IPS DF 19.7 (cell line): ENCODE measurements at regions not wholly inside any gene's neighbourhood (a gene's known extent, or its start where the extent isn't known, plus 50 kb on each side); places are given as distances from the start of the nearest gene placed in this dataset.

Experiments used
- DNase-seq: peaks from one replicate; pipeline ENCODE4 v3.0.0-alpha.2; 2013; ENCODE audit warnings: low read depth, low spot score

DNA sequence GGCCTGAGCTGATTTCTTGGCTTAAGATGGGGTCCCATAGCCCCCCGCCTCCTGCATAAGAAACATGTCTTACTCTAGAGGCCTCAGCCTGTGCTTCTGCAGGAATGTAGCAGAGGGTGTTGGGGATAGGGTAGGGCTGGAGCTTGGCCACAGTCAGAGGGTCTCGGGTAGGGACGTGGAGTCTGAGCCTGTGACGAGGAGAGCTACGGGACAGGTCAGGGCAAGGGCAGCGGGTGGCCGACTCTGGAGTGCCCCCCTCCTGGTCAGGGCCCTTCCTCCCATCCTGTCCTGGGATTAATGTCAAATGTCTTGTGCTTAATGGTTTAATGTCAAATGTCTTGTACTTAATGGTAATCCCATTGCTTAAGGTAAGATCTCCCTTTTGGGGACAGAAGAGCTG, 130.4 kb downstream of the GLI2 start:
- DNase-seq = no peak

DNA sequence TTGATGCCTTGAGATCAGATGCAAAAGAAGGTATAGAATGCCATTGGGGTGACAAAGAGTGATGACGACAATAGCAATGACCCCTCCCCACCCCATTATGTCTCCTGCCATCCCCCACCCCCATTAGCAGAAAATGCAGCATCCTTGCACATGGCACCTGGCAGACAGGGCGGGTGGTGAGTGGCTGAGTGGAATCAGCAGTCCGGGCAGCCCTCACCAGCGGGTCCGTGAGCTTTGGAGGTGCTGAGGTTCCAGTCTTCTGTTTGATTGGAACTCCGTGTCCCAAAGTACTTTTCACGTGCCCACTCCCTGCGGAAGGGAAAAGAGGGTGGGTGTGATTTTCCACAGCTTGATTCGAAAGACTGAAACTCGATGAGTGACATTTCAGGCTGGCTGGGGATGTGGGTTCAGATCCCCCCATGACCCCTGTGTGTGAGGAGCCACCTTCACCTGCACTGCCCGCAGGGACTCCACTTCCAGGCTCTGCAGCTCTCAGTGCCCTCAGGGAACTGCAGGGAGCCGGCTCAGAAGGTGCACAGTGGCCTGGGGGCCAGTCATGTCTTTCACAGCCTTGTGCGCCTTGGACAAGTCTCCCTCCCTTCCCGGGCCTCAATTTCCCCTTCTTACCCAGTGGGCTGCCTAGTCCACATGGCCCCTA, 130.9 kb downstream of the GLI2 start:
- DNase-seq = no peak

DNA sequence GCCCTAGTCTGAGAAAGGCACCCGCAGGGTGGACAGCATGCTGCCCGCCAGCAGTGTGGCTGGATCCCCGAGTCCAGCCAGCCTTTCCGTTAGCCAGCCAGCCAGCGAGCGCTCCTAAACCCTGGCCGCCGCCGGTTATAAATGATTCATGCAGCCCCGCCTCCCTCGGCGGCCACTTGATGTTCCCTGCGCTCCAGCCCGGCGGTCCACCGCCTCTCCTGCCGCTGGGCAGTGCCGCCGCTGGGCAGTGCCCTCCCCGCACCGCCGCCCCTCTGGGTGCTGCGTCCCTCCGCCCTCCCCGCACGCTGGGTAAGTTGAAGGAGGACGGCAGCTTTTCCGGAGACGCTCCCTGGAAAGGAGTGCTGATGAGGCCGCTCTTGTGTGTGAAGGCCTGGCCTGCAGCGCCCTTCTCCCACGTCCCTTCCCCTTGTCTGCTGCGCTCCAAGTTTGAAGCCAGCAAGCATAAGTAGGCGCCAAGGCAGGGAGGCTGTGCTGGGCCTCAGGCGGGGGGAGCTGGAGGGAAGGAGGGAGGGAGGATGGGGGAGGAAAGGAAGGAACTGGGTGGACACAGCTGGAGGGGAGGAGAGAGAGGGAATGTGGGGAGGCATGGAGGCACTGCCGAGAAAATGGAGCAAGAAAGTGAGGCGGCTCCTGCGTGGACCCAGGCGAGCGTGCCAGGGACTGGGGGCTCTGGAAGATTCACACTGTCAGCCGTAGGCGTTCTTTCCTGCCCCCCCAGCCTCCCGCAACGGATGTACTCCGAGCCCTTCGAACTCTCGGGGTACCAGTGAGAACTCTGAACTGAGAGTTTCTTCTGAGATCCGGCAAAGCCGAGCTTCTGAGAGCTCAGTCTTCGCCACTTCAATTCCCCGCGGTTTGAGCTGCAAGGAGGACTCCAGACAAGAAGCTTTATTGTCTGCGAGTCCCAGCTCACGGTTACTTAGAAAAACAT, 131.9 kb downstream of the GLI2 start:
- DNase-seq = no peak

DNA sequence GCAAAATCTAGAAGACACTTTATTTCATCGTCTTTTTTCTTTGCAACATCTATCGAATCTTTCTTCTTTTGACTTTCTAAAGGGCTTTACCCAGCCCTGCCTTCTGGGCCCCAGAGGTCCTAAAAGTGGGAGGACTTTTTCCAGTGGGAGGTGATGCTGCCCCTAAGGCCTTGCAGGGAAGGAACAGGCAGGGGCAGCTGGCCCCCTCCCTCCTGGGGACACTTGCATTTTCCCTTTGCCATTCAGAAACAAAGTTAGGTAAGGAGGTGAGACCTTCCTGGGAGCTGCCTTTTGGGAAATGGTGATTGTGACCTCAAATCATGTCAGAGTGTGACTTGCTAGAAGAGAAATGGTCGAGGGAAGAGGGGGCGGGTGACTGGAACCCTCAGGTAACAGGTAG, 132.7 kb downstream of the GLI2 start:
- no peak for DNase-seq

DNA sequence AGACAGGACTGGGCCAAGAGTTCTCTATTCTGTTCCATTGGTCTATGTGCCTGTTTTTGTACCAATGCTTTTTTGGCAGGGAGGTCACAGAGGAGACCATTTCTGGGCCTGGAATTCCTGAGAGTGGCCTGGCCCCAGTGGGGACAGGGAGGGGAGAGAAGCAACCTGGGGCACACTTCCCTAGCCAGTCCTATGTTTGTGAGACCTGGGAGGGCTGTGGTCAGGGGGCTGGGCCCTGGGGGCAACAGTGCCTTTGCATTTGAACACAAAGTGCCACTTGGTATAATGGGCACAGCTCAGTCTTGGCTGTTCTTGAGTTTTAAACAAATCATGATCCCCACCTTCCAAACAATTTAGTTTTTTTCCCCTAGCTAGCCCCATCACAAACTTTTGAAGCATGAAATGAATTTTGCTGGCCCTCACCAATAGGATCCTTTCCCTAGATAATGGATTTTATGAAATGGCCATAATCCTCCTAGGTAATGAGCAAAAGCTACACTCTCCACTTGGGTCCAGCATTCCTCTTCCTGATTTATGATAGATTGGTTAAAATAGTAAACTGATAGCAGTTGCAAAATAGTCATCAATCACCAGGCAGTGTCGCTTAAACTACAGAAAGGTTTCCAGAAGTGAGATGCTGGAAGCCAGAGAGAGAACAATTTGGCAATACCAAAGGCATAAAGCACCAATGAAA, 133.5 kb downstream of the GLI2 start:
- no peak for DNase-seq

DNA sequence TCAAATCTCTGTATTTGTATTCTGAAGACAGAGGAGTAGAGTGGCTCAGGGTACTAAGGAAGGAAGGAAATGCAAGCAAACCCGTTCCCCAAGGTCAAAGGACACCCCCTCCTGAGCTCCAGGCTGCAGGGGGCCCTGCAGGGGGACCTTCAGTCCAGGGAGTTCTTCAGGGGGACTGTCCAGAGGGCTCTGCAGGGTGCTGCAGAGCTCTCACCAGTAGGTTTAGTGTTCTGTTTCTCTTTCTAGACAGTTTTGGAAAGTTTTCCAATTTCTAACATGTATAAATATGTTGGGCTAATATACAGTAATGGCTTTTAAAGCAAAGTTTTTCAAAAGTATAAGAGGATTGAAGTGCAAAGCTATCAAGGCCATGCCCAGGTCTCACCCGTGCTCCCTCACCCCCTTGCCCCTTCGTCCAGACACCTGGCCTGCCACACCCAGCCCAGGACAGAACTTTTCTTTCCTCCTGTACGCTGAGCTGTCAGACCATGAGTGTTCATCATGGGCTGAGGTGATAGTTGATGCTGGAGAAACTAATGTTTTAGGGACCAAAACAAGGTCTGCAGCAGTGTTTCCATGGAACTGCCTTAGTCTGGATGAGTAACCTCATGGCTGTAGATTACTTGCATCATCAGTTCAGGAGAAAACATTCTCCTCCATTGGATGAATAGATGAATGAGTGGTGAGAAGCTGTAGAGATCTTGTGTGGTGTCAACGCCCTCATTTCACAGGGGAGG, 134.2 kb downstream of the GLI2 start:
- DNase-seq = no peak

DNA sequence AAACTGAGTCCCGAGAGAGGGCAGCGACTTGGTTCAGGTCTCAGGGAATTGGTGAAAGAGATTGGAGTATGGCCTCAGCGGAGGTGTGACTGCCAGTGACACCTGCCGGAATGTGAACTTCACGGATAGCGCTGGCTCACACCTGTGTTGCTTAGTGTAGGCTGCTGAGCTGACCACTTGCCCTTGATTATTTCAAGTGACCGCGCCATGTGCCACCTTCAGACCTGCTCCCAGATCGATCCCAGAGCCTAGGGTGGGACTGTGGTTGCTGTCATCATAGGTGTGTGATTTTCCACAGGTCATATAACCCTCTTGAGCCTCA, 134.8 kb downstream of the GLI2 start:
- DNase-seq = no peak

DNA sequence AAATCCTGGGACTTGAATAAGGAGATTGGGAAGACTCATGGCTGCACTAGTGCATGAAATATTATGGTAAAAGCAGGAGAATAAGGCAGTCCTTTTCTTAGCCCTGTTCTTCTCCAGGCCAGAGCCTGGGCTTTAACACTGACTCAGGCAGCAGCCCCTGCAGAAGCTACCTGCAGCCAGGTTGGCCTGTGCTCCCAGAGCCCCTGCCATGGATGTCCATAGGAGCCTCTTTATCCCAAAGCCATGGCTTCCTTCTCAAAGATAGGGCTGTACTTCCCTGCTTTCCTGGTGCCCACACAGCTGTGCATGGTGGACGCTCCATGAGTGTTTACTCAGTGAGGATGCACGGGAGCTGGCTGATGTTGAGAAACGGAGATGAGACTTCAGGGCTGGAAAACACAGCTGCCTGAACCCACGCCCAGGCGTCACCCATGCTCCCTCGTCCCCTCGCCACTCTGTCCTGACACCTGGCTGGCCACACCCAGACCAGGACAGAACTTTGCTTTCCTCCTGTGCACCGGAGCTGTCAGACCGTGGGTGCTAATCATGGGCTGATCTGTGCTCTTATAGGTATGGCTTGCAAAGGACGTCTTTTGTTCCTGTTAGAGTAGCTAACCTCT, 135.5 kb downstream of the GLI2 start:
- no peak for DNase-seq

DNA sequence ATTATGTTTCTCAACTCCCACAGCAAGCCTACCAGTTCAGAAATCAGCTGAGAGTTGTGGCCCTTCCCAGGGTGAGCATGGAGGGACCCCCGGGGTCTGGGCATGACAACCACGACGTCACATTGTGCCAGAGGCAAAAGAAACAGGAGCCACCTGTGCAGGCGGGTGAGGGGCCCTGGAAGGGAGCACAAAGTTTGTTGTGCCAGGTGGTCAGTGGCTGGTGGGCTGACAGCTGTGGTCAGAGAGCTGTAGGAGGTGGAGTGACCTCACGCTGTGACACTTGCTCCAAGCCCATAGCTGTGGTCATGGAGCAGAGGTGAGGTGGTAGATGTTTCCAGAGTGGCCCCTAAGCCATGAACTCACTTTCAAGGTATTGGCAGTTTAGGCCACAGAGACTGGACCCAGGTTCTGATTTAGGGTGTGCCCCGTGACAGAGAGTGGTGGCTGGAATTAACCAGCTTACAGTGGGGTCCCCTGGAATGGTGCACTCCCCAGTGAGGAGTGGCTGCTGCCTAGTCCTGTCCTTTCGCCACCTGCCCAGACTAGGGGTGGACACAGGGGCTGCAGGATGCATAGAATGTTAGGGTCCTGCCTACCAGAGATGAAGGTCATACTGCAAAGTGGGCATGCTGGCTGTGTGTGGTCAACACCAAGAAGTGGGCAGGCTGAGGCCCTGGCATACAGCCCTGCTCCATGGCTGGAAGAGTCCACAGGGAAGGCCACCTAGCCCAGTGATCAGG, 136.4 kb downstream of the GLI2 start:
- DNase-seq = no peak

DNA sequence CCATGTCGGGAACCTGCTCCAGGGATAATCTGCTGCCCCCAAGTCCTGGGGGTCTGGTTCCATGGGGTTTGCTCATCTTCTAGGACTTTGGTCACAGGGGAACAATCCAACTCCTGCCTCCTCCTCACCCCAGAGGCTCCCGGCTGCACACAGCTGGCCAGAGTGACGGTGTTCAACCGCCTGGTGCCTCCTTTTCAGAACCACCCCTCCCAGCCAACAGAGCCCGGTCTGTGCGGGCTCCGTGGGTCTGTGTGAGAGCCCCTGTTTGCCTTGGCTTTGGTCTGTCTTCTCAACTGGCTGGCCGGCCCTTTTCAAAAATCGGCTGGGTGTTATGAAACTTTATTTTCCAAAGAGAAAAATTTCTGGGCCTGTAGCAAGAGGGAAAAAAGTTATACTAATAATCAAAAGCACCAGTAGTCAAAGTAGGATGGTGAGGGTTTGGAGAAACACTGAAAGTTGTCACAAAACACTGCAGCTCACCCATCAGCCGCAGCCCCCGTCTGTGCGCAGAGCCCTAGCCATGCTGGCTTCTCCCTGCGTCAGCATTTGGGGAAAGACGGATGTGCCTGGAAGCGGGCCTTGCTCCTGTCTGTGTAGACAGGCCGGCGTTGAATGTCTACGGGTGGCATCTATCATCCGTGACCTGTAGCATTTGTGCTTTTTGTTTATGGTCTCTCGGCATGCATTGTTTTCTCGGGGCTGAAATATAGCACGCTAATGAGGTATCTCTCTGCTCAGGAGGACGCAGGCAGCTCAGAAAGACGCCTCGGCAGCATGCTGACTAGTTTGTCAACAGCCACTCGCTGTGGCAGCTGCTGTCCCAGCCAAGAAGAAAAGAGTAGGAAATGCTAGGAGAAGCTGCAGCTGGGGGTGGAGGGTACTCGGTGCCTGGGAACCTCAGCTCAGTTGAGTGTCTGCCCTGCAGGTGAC, 138.6 kb downstream of the GLI2 start:
- no peak for DNase-seq

DNA sequence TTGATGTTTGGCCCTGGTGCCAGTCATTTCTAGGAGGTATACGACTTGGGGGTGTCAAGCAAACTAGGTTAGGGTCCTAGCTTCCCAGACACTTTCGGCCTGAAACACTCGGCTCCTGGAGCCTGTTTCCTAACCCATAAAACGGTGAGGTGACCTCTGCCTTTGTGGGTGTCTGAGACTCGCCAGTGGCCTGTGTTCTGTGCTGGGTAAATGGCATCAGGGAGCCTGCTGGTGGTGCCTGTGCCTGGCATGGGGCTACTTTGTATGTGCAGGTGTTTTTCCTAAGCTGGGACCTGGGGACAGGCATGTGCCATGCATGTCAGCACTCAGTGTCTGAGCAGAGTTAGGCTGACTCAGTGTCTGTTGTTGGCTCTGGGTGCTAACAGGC, 139.2 kb downstream of the GLI2 start:
- no peak for DNase-seq

DNA sequence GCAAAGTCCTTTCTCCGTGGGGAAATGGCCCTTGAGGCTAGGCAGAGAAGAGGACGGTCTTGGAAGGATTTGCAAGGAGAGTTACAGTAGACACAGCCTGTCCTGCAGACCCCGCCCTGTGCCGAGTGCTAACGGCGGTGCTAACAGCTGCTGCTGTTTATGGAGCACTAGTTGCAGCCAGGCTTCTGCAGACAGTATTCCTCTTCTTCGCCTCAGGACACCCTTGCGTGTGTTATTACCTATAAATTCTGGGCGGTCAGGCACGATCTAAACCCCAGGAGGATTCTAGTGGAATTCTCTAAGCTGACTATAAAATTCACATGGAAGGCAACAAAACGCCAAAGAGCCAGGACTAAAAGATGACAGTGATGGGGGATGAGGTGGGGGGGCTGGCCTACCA, 139.8 kb downstream of the GLI2 start:
- DNase-seq = no peak

DNA sequence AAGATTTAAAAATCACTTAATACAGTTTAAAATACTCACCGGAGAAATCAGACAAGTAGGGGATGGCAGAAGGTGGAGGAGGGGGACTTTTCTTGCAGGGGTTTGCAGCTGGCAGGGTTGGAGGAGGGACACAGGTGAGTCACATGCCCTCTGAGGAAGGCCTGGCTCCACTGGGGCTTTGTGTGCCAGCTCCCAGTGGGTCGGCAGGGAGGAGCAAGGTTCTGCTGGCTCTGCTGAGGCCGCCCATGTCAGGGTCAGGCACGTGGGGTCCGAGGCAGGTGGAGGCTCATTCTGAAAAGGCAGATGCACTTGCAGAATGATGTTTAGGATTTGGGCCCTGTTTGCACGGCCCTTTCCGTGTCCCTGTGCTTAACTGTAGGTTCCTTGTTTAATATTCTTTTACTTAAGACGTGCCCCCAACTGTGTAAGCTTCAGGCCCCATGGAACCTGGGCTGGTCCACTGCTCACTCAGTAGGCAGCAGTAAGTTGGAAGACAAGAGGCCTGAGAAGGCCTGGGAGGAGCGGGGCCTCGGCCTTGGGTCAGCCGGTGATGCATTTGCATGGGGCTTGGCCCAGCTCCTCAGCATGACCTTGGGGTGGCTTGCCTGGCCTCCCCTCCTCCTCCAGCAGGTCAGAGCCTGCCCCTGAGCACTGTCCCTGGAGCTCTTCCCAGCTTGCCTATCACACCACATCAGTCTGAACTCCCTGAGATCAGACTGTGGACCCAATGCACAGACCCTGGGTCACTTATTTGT, 141.0 kb downstream of the GLI2 start:
- no peak for DNase-seq

DNA sequence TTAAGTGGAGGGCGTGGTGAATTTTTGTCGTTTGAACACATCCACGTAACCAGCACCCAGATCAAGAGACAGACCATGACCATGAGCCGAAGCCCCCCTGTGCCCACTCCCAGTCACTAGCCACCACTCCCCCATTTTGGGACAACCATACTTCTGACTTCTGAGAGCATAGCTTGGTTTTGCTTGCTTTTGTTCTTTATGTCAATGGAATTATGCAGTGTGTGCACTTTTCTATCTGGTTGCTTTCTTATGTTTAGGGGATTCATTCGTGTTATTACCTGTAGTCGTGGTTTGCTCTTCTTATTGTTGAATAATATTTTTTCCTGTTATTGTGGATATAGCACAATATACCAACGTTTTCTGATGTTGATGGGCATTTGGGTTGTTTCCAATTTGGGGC, 141.7 kb downstream of the GLI2 start:
- DNase-seq = no peak

DNA sequence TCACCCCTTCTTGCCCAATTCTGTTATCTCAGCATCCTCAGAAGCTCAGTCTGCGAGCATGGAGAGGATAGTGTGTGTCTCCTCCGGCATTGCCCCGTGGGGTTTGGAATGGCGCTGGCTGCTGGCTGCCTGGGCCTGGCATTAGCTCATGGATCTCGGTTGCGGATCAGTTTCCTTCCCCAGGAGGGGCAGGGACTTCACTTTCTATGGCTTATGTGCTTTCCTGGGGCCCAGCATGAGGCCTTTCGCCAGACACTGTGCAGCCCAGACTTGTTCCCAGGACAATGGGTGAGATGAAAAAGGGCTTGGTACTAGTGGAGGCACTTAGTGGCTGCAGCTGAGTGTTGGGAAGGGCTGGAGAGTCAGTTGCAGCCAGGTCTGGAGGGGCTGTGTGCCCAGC, 143.3 kb downstream of the GLI2 start:
- DNase-seq = no peak

DNA sequence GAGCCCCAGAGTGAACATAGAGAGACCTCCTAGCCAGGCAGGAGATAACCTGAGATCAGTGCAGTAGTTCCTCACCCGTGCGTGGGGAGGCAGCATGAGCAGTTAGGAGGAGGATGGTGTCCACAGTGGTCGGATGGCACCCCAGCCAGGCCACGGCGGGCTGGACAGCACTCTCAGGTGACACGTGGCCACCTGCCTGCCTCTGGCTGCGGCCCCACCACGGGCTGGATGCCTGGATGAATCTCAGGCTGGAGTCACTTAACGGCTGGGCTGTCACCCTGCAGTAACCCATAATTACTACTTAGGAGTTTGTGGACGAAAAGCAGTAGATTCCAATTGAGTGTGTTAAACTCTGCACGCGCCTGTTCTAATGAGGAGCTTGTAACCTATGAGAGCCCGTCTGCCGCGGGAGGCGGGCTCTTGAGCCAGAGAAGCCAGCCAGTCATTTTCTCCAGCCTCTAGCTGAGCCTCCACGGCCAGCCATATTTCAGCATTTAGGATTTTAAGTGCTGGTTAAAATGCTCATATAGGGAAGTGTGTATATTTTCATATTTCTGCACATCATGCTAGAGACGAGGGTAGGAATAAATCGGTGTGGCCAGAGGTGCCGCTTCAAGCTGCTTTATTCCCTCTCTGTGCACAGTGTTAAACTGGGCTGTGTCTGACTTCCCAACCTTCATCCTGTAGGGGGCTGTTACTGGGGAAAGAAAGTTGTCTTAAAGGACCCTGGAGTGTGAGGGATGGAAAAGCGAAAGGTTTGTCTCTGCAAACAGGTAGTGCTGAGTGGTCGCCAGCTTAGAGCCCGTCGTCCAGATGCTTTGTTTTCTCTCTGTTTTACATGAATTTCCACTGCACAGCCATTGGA, 144.0 kb downstream of the GLI2 start:
- no peak for DNase-seq

DNA sequence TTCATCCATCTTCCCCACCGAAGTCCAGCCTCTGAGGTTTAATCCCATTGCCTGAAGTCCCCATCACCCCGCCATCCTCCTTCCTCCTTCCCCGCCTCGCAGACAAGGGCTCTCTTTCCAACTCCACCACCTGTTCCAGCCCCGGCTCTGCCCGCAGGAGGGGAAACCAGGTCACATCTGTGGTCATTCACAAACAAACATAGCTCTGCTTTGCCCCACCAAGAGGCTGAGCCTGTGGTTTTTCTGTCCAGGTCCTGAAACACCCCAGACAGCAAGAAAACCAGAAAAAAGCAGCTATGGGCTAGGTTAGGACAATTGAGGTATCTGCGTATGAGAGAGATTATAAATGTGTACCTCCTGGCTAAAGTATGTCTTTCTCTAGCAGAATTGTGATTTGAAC, 144.7 kb downstream of the GLI2 start:
- no peak for DNase-seq
